Testis (tissue), 2 donors: ENCODE measurements at regions not wholly inside any gene's neighbourhood (a gene's known extent, or its start where the extent isn't known, plus 50 kb on each side); places are given as distances from the start of the nearest gene placed in this dataset.

Source experiments
- POLR2A ChIP-seq: fragments of 450-650 bp; IDR thresholded peaks from one replicate; pipeline ENCODE4 v1.6.1; 2017; ENCODE audit warnings: antibody characterized with exemption, mild to moderate bottlenecking, moderate library complexity
- TF ChIP-seq, protein P1 (sequence below), 3 experiments: fragments of 450-650 bp in 2 of 3; fragments of 200-600 bp in 1 of 3; sonication (generic) in 1 of 3; IDR thresholded peaks; one replicate each; pipeline ENCODE4 v1.5.1; 2016 to 2019; ENCODE audit warnings: antibody characterized with exemption in 3 of 3, mild to moderate bottlenecking in 2 of 3, moderate library complexity in 1 of 3

DNA sequence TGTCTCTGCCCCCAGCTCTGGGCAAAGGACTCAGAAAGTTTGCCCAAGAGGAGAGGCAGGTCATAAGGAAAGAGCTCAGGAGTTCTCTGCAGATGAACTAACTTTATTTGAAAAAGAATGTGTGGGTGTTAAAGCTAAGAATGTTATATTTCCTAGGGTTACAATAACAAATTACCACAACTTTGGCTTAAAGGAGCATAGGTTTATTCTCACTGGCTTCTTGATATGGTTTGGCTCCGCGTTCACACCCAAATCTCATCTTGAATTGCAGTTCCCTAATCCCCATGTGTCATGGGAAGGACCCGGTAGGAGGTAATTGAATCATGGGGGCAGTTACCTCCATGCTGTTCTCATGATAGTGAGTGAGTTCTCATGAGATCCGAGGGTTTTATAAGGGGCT lies 383.7 kb upstream of the CFAP20DC start:
- TF ChIP-seq POLR2A, result no peak
- TF ChIP-seq, protein P1, sequence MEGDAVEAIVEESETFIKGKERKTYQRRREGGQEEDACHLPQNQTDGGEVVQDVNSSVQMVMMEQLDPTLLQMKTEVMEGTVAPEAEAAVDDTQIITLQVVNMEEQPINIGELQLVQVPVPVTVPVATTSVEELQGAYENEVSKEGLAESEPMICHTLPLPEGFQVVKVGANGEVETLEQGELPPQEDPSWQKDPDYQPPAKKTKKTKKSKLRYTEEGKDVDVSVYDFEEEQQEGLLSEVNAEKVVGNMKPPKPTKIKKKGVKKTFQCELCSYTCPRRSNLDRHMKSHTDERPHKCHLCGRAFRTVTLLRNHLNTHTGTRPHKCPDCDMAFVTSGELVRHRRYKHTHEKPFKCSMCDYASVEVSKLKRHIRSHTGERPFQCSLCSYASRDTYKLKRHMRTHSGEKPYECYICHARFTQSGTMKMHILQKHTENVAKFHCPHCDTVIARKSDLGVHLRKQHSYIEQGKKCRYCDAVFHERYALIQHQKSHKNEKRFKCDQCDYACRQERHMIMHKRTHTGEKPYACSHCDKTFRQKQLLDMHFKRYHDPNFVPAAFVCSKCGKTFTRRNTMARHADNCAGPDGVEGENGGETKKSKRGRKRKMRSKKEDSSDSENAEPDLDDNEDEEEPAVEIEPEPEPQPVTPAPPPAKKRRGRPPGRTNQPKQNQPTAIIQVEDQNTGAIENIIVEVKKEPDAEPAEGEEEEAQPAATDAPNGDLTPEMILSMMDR (IDR thresholded peaks at IDR 0.05), result no peak
